A673 (cell line): ENCODE measurements at regions not wholly inside any gene's neighbourhood (a gene's known extent, or its start where the extent isn't known, plus 50 kb on each side); places are given as distances from the start of the nearest gene placed in this dataset.

Experiments
- CTCF ChIP-seq: fragments of 300-800, 200-600 bp; sonication (generic); conservative IDR thresholded peaks from 2 replicates; pipeline ENCODE4 v1.5.1; 2017; ENCODE audit warnings: low read depth, mild to moderate bottlenecking, antibody characterized with exemption, low read length, moderate library complexity, mixed read lengths
- EZH2 ChIP-seq: fragments of 200-600 bp; sonication (generic); IDR thresholded peaks from 2 replicates; pipeline ENCODE4 v1.6.1; 2017; ENCODE audit warnings: borderline replicate concordance, low read depth, mild to moderate bottlenecking, mixed read lengths, antibody characterized with exemption, low read length; ENCODE audit not compliant: poor library complexity, severe bottlenecking

GRCh38 chr3:157865352-157866000 lies 240.7 kb downstream of the SHOX2 start:
- TF ChIP-seq CTCF (peak; percentile 89), EZH2 (no peak)
